HG03521 (cell line): ENCODE measurements at regions not wholly inside any gene's neighbourhood (a gene's known extent, or its start where the extent isn't known, plus 50 kb on each side); places are given as distances from the start of the nearest gene placed in this dataset.
"Not testable (repeated sequence)": the region's sequence is repeated elsewhere in the genome, so short reads cannot be mapped to it uniquely, and the experiment has no call there.

Source experiments
- ATAC-seq: cut with Tn5 transposase; IDR thresholded peaks from one replicate; pipeline ENCODE4 v1.9.1; 2021; ENCODE audit warnings: mild to moderate bottlenecking, moderate library complexity; ENCODE audit not compliant: unreplicated experiment

DNA sequence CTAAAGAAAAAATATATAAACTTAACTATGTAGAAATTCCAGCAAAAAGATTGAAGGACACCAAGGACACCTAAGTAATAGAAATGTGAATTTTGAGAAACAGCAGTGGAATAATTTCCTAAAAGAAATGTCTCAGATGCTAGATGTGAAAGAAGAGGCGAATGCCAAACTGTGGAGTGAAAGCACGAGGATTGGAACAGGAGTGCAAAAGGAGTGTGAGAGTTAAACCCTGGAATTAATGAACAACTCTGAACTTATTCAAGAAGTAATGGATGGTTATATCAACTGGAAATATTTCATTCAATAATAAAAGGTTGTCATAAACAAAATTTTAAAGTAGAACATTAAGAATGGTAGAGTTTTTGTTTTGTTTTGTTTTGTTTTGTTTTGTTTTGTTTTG lies 78.5 kb upstream of the SGIP1 start:
- ATAC-seq = no peak

DNA sequence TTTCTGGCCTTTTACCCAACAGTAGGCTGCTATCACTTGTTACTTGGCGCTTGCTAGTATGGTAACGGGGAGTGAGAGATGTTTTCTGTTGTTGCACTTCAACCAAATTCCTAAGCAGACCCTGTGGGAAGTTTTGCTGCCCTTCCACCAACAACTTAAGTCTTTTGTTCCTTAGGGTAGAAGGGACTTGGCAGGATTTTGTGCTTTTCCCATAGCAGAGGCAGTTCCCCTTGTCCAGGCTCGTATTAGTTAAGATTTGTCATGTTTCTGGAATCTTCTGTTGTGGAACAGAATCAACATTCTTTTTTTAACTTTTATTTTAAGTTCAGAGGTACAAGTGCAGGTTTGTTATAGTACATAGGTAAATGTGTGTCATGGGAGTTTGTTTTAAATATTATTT lies 73.2 kb upstream of the SGIP1 start:
- no peak for ATAC-seq

DNA sequence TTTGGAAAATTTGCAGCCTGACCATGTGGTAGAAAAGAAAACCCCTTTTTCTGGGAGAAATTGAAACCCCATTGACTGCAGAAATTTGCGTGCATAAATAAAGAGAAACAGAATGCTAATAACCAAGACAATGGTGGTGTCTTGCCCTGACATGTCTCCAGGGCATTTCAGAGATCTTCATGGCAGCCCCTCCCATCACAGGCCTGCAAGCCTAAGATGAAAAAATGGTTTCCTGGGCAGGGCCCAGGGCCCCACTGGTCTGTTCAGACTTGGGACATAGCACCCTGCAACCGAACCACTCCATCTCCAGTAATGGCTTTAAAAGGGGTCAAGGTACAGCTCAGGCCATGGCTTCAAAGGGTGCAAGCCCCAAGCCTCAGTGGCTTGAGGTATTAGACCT lies 71.6 kb upstream of the SGIP1 start:
- no peak for ATAC-seq

DNA sequence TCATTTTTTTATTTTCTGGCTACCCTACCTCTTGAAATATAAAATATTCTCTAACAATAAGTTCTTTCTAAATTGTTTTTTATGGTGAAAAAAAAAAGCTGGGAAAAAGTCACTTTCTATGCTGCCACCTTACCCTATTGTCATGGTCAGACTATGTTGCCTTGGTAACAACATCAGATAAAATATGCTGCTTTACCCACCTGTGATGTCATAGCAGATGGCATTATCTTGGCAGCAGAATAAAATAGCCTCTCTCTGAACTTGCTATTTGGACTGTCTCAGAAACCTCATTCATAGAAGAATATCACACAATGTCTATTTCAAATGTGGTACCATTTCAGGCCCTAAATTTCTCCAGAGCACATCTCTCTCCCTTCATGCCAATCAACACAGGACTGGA lies 69.6 kb upstream of the SGIP1 start:
- ATAC-seq = no peak

DNA sequence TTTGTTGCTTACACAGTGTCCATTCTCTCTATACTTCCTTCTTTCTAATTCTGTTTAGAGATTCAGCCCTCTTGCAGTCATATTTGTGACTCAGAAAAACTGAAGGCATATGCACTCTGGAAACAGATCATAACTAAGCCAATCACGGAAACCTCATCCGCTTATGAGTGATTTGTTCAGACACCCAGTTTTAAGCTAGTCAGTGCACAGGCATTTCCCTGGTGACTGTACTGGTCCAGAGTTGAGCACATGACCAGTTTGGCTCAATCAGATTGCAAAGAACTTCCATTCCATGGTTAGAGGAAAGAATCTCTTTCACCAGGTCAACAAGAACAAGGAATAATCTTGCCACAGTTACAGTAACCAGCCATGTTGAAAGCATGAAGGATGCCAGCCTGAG lies 69.2 kb upstream of the SGIP1 start:
- no peak for ATAC-seq

DNA sequence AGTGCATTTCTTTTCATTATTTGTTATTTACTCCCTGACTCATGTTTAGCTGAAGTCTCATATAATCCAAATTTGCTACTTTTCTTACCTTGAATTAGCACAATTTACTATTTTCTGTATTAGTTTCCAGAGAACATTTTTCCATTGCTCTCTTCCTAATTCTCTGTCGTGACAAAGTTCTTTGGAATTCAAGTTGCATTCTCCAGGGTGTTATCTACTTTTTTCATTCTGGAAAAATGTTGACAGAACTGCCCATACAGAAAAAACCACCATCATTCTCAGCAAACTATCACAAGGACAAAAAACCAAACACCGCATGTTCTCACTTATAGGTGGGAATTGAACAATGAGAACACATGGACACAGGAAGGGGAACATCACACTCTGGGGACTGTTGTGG lies 67.3 kb upstream of the SGIP1 start:
- ATAC-seq = not testable (repeated sequence)

DNA sequence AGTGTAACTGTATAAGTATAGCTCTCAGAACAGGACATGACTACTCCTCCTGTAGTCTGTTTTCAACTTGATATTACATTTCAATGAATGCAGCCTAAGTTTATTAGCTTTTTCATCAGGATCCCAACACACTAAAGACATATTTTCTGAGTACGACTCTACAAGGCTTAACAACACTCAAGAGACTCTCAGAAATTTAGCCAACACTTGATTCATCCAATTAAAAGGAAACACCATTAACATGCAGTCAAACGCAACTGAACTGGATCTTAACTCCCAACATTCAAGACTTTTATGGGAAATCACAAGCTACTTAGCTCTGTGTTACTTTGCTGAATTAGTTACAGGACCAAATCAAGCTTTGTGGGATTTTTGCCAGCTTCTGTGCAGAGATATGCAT lies 65.2 kb upstream of the SGIP1 start:
- ATAC-seq = no peak

DNA sequence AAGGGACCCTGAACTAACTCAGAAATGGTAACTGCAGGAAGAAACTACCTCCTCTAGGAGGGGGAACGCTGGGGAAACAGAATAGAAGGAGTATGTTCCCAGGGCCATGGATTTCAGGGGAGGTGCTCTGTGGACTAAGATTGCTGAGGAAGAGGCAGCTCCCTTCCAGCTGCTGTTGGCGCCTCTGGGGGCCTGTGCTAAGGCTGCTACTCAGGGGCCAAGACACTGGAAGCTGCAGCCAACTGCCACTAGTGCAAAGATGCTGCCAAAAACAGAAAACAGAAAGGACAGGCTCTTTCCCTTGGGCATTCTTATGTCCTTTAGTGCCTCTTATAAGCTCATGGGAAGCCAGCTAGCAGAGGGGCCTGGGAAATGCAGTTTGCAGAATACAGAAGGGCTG lies 58.0 kb upstream of the SGIP1 start:
- ATAC-seq = no peak

DNA sequence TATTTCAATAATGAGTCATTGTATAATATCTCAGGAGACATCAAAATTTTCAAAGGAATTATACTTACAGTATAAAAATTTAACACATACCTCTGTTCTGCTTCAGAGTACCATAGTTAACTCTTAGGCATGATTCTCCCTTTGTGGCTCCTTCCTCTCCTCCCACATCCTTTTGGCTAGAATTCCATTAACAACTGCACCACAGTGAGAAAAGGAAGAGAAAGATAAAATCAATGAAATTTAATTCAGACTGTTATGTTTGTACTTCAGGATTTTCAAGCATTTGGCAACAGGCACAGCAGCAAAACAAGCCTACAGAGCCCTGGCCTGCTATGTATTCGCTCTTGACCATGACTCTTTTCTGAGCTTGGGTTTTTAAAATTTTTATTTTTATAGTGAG lies 57.2 kb upstream of the SGIP1 start:
- ATAC-seq = no peak

DNA sequence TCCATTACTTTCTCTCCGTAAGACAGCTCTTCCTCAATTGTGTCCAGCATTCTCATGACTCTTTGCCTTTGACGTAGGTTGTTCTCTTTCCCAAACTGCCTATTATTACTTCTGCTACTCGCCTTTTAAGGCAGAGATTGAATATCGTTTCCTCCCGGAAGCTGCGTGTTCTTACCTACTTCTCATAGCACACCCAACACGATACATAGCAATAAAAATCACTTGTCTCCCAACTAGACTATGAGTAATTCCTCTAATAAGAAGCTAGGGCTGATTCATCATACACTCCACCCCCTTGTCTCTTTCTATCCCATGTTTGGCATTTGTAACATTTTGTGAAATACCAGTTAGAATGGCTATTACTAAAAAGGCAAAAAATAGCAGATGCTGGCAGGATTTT lies 55.8 kb upstream of the SGIP1 start:
- ATAC-seq = no peak

DNA sequence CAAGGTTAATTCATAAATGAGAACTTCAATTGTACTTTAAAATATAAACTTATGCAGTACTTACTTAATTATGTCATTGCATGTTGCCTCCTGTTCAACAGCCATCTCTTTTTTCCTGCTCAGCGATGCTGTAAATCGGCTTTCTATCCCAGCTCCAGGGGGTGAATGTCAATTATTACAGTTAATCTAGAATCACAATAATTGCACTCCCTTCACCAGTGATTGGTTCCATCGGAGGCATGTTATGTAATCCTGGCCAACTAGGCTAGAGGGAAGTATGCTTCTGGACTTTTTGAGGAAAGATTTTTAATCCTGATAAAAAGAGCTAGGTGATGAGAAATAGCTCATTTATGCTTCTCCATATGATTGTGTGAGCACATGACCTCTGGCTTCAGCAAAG lies 53.8 kb upstream of the SGIP1 start:
- ATAC-seq = no peak

DNA sequence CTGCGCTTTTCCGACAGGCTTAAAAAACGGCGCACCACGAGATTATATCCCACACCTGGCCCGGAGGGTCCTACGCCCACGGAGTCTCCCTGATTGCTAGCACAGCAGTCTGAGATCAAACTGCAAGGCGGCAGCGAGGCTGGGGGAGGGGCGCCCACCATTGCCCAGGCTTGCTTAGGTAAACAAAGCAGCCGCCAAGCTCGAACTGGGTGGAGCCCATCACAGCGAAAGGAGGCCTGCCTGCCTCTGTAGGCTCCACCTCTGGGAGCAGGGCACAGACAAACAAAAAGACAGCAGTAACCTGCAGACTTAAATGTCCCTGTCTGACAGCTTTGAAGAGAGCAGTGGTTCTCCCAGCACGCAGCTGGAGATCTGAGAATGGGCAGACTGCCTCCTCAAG lies 52.7 kb upstream of the SGIP1 start:
- ATAC-seq = not testable (repeated sequence)
